CD4-positive, alpha-beta T cell (primary cell): ENCODE measurements at regions not wholly inside any gene's neighbourhood (a gene's known extent, or its start where the extent isn't known, plus 50 kb on each side); places are given as distances from the start of the nearest gene placed in this dataset.
"Not testable (repeated sequence)": the region's sequence is repeated elsewhere in the genome, so short reads cannot be mapped to it uniquely, and the experiment has no call there.

Source experiments
- ATAC-seq: fragments of 200-7000 bp; cut with Tn5 transposase; one replicate; pipeline ENCODE4 v1.10.0; 2022; ENCODE audit warnings: mild to moderate bottlenecking; ENCODE audit not compliant: poor library complexity
- CTCF ChIA-PET: fragments of 350-600 bp; sonication (Branson Sonifier 250); formaldehyde crosslinking; loops from one replicate; lab custom pipeline; 2021; ENCODE audit warnings: antibody characterized with exemption, inconsistent platforms; lab: Charles Lee
- POLR2A ChIA-PET: fragments of 350-600 bp; sonication (Branson Sonifier 250); formaldehyde crosslinking; loops from one replicate; lab custom pipeline; 2021; ENCODE audit warnings: antibody characterized with exemption, inconsistent platforms; lab: Charles Lee
- DNase-seq, 14 experiments: peaks; one replicate each; pipeline ENCODE4 v3.0.0-alpha.2; 2013 to 2020; ENCODE audit warnings: mixed read lengths in 2 of 14
- H3K27ac ChIP-seq, 2 donors: one replicate each; pipeline versions ENCODE4 v1.5.1 to v1.7.0; 2013; ENCODE audit warnings: low read length in 2 of 2, low read depth in 1 of 2, mild to moderate bottlenecking in 1 of 2
- H3K27me3 ChIP-seq, 2 experiments: 1 replicate in 1 of 2; 2 replicates in 1 of 2; pipeline versions ENCODE4 v1.6.1 to v1.7.0; 2013; ENCODE audit warnings: low read length in 2 of 2, control low read depth in 1 of 2, mild to moderate bottlenecking in 1 of 2, moderate library complexity in 1 of 2; ENCODE audit not compliant: insufficient read depth in 2 of 2, control insufficient read depth in 1 of 2
- H3K36me3 ChIP-seq: one replicate; pipeline ENCODE4 v1.6.1; 2013; ENCODE audit warnings: low read length, control low read depth; ENCODE audit not compliant: insufficient read depth
- H3K4me1 ChIP-seq: one replicate; pipeline ENCODE4 v1.6.1; 2013; ENCODE audit warnings: low read length, control low read depth; ENCODE audit not compliant: insufficient read depth
- H3K4me3 ChIP-seq: one replicate; pipeline ENCODE4 v1.5.1; 2013; ENCODE audit warnings: mild to moderate bottlenecking, low read length, moderate library complexity
- H3K9me3 ChIP-seq, 2 experiments: 1 replicate in 1 of 2; 2 replicates in 1 of 2; pipeline versions ENCODE4 v1.6.1 to v1.7.0; 2013; ENCODE audit warnings: low read length in 2 of 2, mild to moderate bottlenecking in 2 of 2, control low read depth in 1 of 2, moderate library complexity in 1 of 2; ENCODE audit not compliant: control insufficient read depth in 1 of 2, insufficient read depth in 1 of 2
- H3K27ac Mint-ChIP-seq: one replicate; pipeline ENCODE4 v1.8.0; 2020; ENCODE audit warnings: mixed read lengths
- H3K27me3 Mint-ChIP-seq: one replicate; pipeline ENCODE4 v1.8.0; 2021; ENCODE audit warnings: mixed read lengths
- H3K36me3 Mint-ChIP-seq: one replicate; pipeline ENCODE4 v1.8.0; 2021; ENCODE audit warnings: low read depth, mixed read lengths
- H3K4me1 Mint-ChIP-seq: one replicate; pipeline ENCODE4 v1.8.0; 2021; ENCODE audit warnings: low read depth, mixed read lengths
- H3K4me3 Mint-ChIP-seq: one replicate; pipeline ENCODE4 v1.8.0; 2020; ENCODE audit warnings: mild to moderate bottlenecking, mixed read lengths
- H3K9me3 Mint-ChIP-seq: one replicate; pipeline ENCODE4 v1.8.0; 2020; ENCODE audit warnings: mixed read lengths
- intact Hi-C, 2 experiments: fragments of 100-400 bp; cut with DNase I in 1 of 2; cut with micrococcal nuclease in 1 of 2; formaldehyde crosslinking; loops; one replicate each; pipeline versions ENCODE4 v1.15.1 to v1.9.0; 2023 to 2025; cut with DNase I, micrococcal nuclease
- TF ChIP-seq, protein P1 (sequence below): fragments of 200-600 bp; IDR thresholded peaks from one replicate; pipeline ENCODE4 v1.8.0; 2022; ENCODE audit warnings: antibody characterized with exemption, mild to moderate bottlenecking

DNA sequence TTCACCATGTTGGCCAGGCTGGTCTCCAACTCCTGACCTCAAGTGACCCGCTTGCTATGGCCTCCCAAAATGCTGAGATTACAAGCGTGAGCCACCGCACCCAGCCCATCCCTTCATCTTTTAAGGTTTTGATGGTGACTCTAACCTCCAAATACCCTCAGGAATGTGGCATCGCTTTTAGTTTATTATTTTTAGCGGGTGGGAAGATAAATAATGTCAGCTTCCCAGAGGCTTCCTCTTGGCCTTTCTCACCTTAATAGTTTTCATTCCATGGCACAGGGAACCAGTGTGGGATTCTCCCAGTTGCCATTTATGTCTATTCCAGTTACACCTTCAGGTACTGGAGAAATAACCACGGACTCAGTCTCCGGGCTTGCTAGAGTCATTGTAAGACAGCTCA, 92.1 kb upstream of the LRRN2 start:
- intact Hi-C loops: no loop called here
- no peaks in the 10 kb centered on the region for H3K9me3 ChIP-seq
- Mint-ChIP-seq H3K4me1 (no peaks in the 10 kb centered on the region), H3K9me3 (no peaks in the 10 kb centered on the region), H3K4me3 (no peak overlapping the region), H3K36me3 (no peaks in the 10 kb centered on the region), H3K27me3 (peaks cover 25% of the 10 kb centered on the region), H3K27ac (no peak overlapping the region)
- TF ChIP-seq, protein P1, sequence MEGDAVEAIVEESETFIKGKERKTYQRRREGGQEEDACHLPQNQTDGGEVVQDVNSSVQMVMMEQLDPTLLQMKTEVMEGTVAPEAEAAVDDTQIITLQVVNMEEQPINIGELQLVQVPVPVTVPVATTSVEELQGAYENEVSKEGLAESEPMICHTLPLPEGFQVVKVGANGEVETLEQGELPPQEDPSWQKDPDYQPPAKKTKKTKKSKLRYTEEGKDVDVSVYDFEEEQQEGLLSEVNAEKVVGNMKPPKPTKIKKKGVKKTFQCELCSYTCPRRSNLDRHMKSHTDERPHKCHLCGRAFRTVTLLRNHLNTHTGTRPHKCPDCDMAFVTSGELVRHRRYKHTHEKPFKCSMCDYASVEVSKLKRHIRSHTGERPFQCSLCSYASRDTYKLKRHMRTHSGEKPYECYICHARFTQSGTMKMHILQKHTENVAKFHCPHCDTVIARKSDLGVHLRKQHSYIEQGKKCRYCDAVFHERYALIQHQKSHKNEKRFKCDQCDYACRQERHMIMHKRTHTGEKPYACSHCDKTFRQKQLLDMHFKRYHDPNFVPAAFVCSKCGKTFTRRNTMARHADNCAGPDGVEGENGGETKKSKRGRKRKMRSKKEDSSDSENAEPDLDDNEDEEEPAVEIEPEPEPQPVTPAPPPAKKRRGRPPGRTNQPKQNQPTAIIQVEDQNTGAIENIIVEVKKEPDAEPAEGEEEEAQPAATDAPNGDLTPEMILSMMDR: no peak
- H3K27me3 ChIP-seq: peaks cover 3 to 12% of the 10 kb centered on the region in 2 experiments
- POLR2A ChIA-PET: no interaction called here
- no peaks in the 10 kb centered on the region for H3K36me3 ChIP-seq
- H3K27ac ChIP-seq: no peak overlapping the region
- ATAC-seq (no peak), DNase-seq (no peak)
- H3K4me1 ChIP-seq: no peaks in the 10 kb centered on the region
- H3K4me3 ChIP-seq: no peak overlapping the region
- CTCF ChIA-PET: no interaction called here

DNA sequence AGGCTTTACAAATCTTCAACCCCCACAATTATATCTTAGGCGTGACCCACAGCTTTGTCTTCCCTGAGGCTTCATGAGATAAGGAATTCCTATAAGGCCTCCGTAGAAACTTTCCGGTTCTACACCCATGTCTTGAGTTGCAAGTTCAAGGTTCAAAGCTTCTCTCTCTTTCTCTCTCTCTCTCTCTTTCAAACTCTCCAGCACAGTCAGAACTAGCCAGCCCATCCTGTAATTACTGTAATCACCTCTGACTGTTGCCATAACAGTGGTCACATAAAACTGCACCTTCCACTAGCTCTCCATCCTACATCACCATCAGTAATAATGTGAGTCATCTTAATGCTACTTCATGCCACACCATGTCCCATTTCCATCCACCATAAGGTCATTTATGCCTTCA, 90.0 kb upstream of the NFASC start:
- ATAC-seq: no peak
- Histone ChIP-seq H3K9me3 (no peaks in the 10 kb centered on the region), H3K4me1 (no peaks in the 10 kb centered on the region), H3K4me3 (no peak overlapping the region), H3K27me3 (peaks cover 0 to 4% of the 10 kb centered on the region in 2 experiments), H3K36me3 (no peaks in the 10 kb centered on the region), H3K27ac (no peak overlapping the region)
- no peak overlapping the region for H3K4me3 Mint-ChIP-seq
- POLR2A ChIA-PET: no interaction called here
- DNase-seq: no peak
- H3K9me3 Mint-ChIP-seq: no peaks in the 10 kb centered on the region
- no peak overlapping the region for H3K27ac Mint-ChIP-seq
- TF ChIP-seq, protein P1: no peak
- intact Hi-C loops: no loop called here
- CTCF ChIA-PET: interaction anchor here (1.1 to 2.6 kb wide), 3 partner anchors 11 to 34 kb away, joined by 3 to 8 read pairs (median 4); no protein-coding TSS in a partner anchor
- H3K4me1 Mint-ChIP-seq: no peaks in the 10 kb centered on the region
- peaks cover 17% of the 10 kb centered on the region for H3K27me3 Mint-ChIP-seq
- H3K36me3 Mint-ChIP-seq: no peaks in the 10 kb centered on the region

DNA sequence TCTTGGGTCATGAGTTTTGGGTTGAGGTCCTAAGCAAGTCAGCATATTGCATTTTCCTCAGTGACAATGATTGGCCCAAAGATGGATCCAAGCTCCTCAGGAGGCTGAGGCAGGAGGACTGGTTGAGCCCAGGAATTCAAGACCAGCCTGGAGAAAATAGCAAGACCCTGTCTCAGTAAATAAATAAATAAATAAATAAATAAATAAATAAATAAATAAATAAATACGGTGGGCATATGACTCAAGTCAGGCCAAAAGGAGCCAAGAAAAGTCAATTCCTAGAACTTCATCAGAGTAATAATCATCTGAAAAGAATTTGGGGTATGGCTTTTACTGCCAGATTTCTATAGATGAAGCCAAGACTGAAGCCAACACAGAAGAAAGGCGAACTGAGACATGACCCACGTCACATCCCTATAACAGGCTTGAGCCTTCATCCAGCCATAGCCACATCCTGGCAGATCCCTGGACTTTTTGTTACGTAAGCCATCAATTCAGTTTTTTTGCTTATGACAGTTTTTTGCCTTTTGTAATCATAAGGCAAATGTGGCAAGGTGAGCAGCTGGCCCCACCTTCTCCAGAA, 88.5 kb upstream of the NFASC start:
- CTCF ChIA-PET: interaction anchor here (2.6 kb wide), 1 partner anchor 9 kb away, joined by 8 read pairs; no protein-coding TSS in a partner anchor
- H3K27ac Mint-ChIP-seq: no peak overlapping the region

DNA sequence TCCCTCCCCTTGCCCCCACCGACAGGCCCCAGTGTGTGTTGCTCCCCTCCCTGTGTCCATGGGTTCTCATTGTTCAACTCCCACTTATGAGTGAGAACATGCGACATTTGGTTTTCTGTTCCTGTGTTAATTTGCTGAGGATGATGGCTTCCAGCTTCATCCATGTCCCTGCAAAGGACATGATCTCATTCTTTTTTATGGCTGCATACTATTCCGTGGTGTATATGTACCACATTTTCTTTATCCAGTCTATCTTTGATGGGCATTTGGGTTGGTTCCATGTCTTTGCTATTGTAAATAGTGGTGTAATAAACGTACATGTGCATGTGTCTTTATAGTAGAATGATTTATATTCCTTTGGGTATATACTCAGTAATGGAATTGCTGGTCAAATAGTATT, 85.6 kb upstream of the NFASC start:
- POLR2A ChIA-PET, H3K4me3 ChIP-seq, H3K27ac Mint-ChIP-seq, H3K27me3 ChIP-seq, H3K4me3 Mint-ChIP-seq, ATAC-seq, H3K27ac ChIP-seq, H3K36me3 Mint-ChIP-seq, H3K4me1 Mint-ChIP-seq, H3K4me1 ChIP-seq, DNase-seq, H3K36me3 ChIP-seq, H3K9me3 Mint-ChIP-seq, H3K9me3 ChIP-seq, intact Hi-C loops: not testable (repeated sequence)
- peaks cover 47% of the 10 kb centered on the region for H3K27me3 Mint-ChIP-seq
- CTCF ChIA-PET: interaction anchor here (1.8 kb wide), 1 partner anchor 21 kb away, joined by 5 read pairs; no protein-coding TSS in a partner anchor

More for the DNA sequence above, 88.5 kb upstream of the NFASC start:
- Mint-ChIP-seq H3K36me3 (no peaks in the 10 kb centered on the region), H3K4me1 (no peaks in the 10 kb centered on the region), H3K27me3 (peaks cover 24% of the 10 kb centered on the region), H3K9me3 (no peaks in the 10 kb centered on the region), H3K4me3 (no peak overlapping the region)
- DNase-seq (no peak), ATAC-seq (no peak)
- Histone ChIP-seq H3K4me1 (no peaks in the 10 kb centered on the region), H3K4me3 (no peak overlapping the region), H3K9me3 (no peaks in the 10 kb centered on the region), H3K36me3 (no peaks in the 10 kb centered on the region), H3K27me3 (peaks cover 0 to 3% of the 10 kb centered on the region in 2 experiments), H3K27ac (no peak overlapping the region)
- intact Hi-C loops: no loop called here
- POLR2A ChIA-PET: no interaction called here
- TF ChIP-seq, protein P1: no peak
